Uterus (tissue), 2 donors: ENCODE measurements at regions not wholly inside any gene's neighbourhood (a gene's known extent, or its start where the extent isn't known, plus 50 kb on each side); places are given as distances from the start of the nearest gene placed in this dataset.

ENCODE experiments used
- POLR2A ChIP-seq, 2 donors: fragments of 450-650 bp; IDR thresholded peaks; one replicate each; pipeline ENCODE4 v1.6.1; 2016; ENCODE audit warnings: antibody characterized with exemption in 2 of 2, mild to moderate bottlenecking in 1 of 2, moderate library complexity in 1 of 2
- TF ChIP-seq, protein P1 (sequence below), 4 experiments: fragments of 200-600 bp in 2 of 4; fragments of 450-650 bp in 2 of 4; sonication (generic) in 2 of 4; IDR thresholded peaks; one replicate each; pipeline ENCODE4 v1.5.1; 2016 to 2019; ENCODE audit warnings: antibody characterized with exemption in 4 of 4, mild to moderate bottlenecking in 2 of 4, moderate library complexity in 1 of 4

DNA sequence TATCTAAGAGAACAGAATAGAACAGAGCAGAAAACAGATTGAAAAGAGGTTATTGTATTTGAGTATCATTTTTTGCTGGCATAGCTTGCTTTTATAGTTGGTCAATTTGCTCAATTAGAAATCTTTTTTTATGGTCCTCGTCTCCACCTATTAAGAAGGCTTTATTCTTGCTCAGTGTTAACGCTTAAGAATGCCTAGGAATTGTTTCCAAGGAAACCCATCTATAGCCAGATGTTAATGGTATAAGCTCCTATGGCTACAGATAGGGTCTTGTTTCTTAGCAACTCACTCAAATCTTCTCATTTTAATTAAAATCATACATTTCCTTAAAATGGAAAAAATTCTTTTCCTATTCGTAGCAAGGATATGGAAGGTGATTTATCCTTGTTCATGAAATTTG lies 392.3 kb downstream of the TMEM135 start:
- TF ChIP-seq, protein P1, sequence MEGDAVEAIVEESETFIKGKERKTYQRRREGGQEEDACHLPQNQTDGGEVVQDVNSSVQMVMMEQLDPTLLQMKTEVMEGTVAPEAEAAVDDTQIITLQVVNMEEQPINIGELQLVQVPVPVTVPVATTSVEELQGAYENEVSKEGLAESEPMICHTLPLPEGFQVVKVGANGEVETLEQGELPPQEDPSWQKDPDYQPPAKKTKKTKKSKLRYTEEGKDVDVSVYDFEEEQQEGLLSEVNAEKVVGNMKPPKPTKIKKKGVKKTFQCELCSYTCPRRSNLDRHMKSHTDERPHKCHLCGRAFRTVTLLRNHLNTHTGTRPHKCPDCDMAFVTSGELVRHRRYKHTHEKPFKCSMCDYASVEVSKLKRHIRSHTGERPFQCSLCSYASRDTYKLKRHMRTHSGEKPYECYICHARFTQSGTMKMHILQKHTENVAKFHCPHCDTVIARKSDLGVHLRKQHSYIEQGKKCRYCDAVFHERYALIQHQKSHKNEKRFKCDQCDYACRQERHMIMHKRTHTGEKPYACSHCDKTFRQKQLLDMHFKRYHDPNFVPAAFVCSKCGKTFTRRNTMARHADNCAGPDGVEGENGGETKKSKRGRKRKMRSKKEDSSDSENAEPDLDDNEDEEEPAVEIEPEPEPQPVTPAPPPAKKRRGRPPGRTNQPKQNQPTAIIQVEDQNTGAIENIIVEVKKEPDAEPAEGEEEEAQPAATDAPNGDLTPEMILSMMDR (IDR thresholded peaks at IDR 0.05): no peak
- TF ChIP-seq POLR2A (IDR thresholded peaks at IDR 0.05): no peak
